ENCODE measurements at regions not wholly inside any gene's neighbourhood (a gene's known extent, or its start where the extent isn't known, plus 50 kb on each side); places are given as distances from the start of the nearest gene placed in this dataset.

- H3K4me3 ChIP-seq (ENCODE audit: low read depth, low read length) = no peak overlapping the region
These were observed 477.4 kb downstream of the ARHGEF28 start for GRCh38 chr5:74103131-74104023.

GRCh38 chr5:74100268-74100665 lies 474.3 kb downstream of the ARHGEF28 start:
- H3K4me3 ChIP-seq (ENCODE audit: low read depth, low read length) = no peak overlapping the region
- no peak for TF ChIP-seq CTCF (IDR thresholded peaks at IDR 0.05; ENCODE audit: borderline replicate concordance, insufficient read depth, low read depth, low read length)

More at GRCh38 chr5:74103131-74104023, 477.4 kb downstream of the ARHGEF28 start:
- no peak for TF ChIP-seq CTCF (IDR thresholded peaks at IDR 0.05; ENCODE audit: borderline replicate concordance, insufficient read depth, low read depth, low read length)

- no peak overlapping the region for H3K4me3 ChIP-seq (ENCODE audit: low read depth, low read length)
- no peak for TF ChIP-seq CTCF (IDR thresholded peaks at IDR 0.05; ENCODE audit: borderline replicate concordance, insufficient read depth, low read depth, low read length)
These were observed 473.7 kb downstream of the ARHGEF28 start for GRCh38 chr5:74099538-74100267.

- TF ChIP-seq CTCF (IDR thresholded peaks at IDR 0.05; ENCODE audit: borderline replicate concordance, insufficient read depth, low read depth, low read length) = no peak
- H3K4me3 ChIP-seq (ENCODE audit: low read depth, low read length) = no peak overlapping the region
These were observed 472.9 kb downstream of the ARHGEF28 start for GRCh38 chr5:74098941-74099340.

GRCh38 chr5:74098456-74098855 lies 472.5 kb downstream of the ARHGEF28 start:
- H3K4me3 ChIP-seq (ENCODE audit: low read depth, low read length) = no peak overlapping the region
- TF ChIP-seq CTCF (IDR thresholded peaks at IDR 0.05; ENCODE audit: borderline replicate concordance, insufficient read depth, low read depth, low read length) = no peak

GRCh38 chr5:74096325-74096724 lies 470.3 kb downstream of the ARHGEF28 start:
- TF ChIP-seq CTCF (IDR thresholded peaks at IDR 0.05; ENCODE audit: borderline replicate concordance, insufficient read depth, low read depth, low read length) = no peak
- H3K4me3 ChIP-seq (ENCODE audit: low read depth, low read length) = no peak overlapping the region
